ENCODE measurements at regions not wholly inside any gene's neighbourhood (a gene's known extent, or its start where the extent isn't known, plus 50 kb on each side); places are given as distances from the start of the nearest gene placed in this dataset.
"Not testable (repeated sequence)": the region's sequence is repeated elsewhere in the genome, so short reads cannot be mapped to it uniquely, and the experiment has no call there.

GRCh38 chr15:100771746-100772145 lies 107.9 kb upstream of the ALDH1A3 start:
- FAIRE-seq = no peak
- no peak for TF ChIP-seq POLR2A (IDR thresholded peaks at IDR 0.05; ENCODE audit: low read depth, low read length)
- no peak for DNase-seq (ENCODE audit: insufficient read length, low spot score)

GRCh38 chr15:100772478-100772877 lies 107.2 kb upstream of the ALDH1A3 start:
- FAIRE-seq (no peak), DNase-seq (ENCODE audit: insufficient read length, low spot score) (no peak)
- TF ChIP-seq POLR2A (IDR thresholded peaks at IDR 0.05; ENCODE audit: low read depth, low read length) = no peak

- DNase-seq (ENCODE audit: insufficient read length, low spot score) (no peak), FAIRE-seq (no peak)
- TF ChIP-seq POLR2A (IDR thresholded peaks at IDR 0.05; ENCODE audit: low read depth, low read length) = no peak
Measured at GRCh38 chr15:100772892-100773520, 106.6 kb upstream of the ALDH1A3 start.

- FAIRE-seq; DNase-seq (ENCODE audit: insufficient read length, low spot score): not testable (repeated sequence)
Measured at GRCh38 chr15:100774044-100774443, 105.6 kb upstream of the ALDH1A3 start.

- DNase-seq (ENCODE audit: insufficient read length, low spot score) (no peak), FAIRE-seq (no peak)
- TF ChIP-seq POLR2A (IDR thresholded peaks at IDR 0.05; ENCODE audit: low read depth, low read length) = no peak
Measured at GRCh38 chr15:100775581-100776185, 103.9 kb upstream of the ALDH1A3 start.

GRCh38 chr15:100777821-100778220 lies 101.8 kb upstream of the ALDH1A3 start:
- no peak for FAIRE-seq
- TF ChIP-seq POLR2A (IDR thresholded peaks at IDR 0.05; ENCODE audit: low read depth, low read length) = no peak
- no peak for DNase-seq (ENCODE audit: insufficient read length, low spot score)

GRCh38 chr15:100778831-100779288 lies 100.8 kb upstream of the ALDH1A3 start:
- DNase-seq (ENCODE audit: insufficient read length, low spot score) (no peak), FAIRE-seq (no peak)
- no peak for TF ChIP-seq POLR2A (IDR thresholded peaks at IDR 0.05; ENCODE audit: low read depth, low read length)

- DNase-seq (ENCODE audit: insufficient read length, low spot score) = no peak
- no peak for FAIRE-seq
- TF ChIP-seq POLR2A (IDR thresholded peaks at IDR 0.05; ENCODE audit: low read depth, low read length) = no peak
Measured at GRCh38 chr15:100779331-100780207, 100.1 kb upstream of the ALDH1A3 start.

GRCh38 chr15:100780208-100780800 lies 99.3 kb upstream of the ALDH1A3 start:
- no peak for DNase-seq (ENCODE audit: insufficient read length, low spot score)
- no peak for TF ChIP-seq POLR2A (IDR thresholded peaks at IDR 0.05; ENCODE audit: low read depth, low read length)
- FAIRE-seq = no peak

- DNase-seq (ENCODE audit: insufficient read length, low spot score) (no peak), FAIRE-seq (no peak)
- no peak for TF ChIP-seq POLR2A (IDR thresholded peaks at IDR 0.05; ENCODE audit: low read depth, low read length)
Measured at GRCh38 chr15:100781061-100781960, 98.3 kb upstream of the ALDH1A3 start.

- FAIRE-seq = no peak
- DNase-seq (ENCODE audit: insufficient read length, low spot score) = no peak
- no peak for TF ChIP-seq POLR2A (IDR thresholded peaks at IDR 0.05; ENCODE audit: low read depth, low read length)
Measured at GRCh38 chr15:100781961-100782530, 97.6 kb upstream of the ALDH1A3 start.

- DNase-seq (ENCODE audit: insufficient read length, low spot score) (no peak), FAIRE-seq (no peak)
- TF ChIP-seq POLR2A (IDR thresholded peaks at IDR 0.05; ENCODE audit: low read depth, low read length) = no peak
Measured at GRCh38 chr15:100783291-100783690, 96.3 kb upstream of the ALDH1A3 start.
